Fibroblast of the conjunctiva (primary cell): ENCODE measurements at regions not wholly inside any gene's neighbourhood (a gene's known extent, or its start where the extent isn't known, plus 50 kb on each side); places are given as distances from the start of the nearest gene placed in this dataset.
"Not testable (repeated sequence)": the region's sequence is repeated elsewhere in the genome, so short reads cannot be mapped to it uniquely, and the experiment has no call there.

Source experiments
- DNase-seq: peaks from one replicate; pipeline ENCODE4 v3.0.0-alpha.2; 2010; ENCODE audit warnings: low read depth

DNA sequence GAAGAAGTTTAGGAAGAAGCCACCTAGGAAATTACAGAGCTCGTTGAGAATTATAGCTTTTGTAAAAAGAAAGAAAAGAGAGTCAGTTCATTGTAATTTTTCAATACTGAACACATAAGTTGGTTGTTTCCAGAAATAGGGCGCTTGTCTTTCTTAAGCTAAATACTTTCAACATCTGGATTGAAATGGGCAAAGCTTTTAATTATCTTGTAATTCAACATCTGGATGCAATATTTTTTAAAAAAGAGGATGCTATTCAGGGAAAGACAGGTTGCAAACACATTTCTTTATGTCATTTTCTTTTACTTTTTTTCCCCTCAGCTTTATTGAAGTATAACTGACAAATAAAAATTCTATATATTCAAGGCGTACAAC lies 100.7 kb upstream of the TRPC7 start:
- no peak for DNase-seq

DNA sequence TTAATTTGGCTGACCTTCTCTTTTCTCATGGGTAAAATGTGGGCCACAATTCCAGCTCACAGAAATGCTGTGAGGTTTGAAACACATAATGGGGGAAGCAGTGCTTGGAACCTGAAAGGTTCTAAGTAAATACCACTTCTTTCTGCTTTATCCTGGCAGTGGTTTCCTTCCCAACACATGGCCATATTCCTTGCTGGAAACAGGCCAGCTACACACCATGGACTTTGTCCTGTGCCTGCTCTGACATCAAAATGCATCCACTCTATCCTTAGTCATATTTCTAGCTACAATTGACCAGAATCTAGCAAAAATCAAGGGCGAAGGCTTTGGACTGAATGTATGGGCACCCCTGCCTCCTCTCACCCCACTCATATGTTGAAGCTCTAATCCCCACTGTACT lies 93.1 kb upstream of the TRPC7 start:
- DNase-seq, result no peak

DNA sequence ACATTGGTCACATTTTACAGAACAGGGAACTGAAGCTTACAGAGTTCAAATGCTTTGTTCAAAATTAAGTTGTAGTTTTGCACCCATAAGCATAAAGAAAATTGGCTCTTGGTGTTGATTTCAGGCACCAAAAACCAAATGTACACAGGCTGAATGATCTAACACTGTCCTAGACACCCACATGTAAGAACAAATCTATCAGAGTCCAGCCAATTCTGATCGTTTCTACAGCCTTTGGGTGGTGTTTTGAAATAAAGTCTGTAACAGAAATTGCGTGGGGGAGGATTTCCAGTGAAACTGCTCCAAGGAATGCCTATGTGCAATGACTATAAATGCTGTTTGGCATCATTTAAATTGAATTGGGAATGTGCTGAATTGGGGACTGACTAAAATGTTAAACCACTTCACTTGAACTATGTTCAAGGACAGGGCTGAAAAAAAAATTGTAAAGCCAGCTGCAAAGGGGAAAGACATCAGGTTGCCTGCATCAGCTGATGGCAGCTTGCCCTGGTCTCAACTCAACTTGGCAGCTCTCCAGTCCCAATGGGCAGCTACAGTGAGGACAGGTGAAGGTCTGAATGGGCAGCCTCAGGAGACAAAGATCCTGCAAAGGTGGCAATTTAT lies 92.2 kb upstream of the TRPC7 start:
- no peak for DNase-seq

DNA sequence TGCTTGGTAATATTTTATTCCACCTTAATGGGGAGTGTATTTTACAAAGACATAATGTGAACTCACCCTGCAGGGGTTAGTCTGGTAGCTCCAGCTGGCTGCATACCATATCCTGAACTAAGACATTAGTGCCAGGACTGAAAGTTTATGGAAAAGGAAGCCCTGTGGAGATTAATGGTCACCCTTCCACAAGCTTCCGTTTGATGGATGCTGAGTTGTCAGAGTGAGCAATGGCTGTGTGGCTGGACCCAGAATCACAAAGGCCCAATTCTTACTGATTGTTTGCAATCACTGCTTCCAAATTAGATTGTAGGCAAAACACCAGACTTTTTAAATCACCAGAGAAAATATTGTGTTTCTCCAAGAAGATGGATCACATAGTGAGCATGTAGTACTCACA lies 90.1 kb upstream of the TRPC7 start:
- no peak for DNase-seq

DNA sequence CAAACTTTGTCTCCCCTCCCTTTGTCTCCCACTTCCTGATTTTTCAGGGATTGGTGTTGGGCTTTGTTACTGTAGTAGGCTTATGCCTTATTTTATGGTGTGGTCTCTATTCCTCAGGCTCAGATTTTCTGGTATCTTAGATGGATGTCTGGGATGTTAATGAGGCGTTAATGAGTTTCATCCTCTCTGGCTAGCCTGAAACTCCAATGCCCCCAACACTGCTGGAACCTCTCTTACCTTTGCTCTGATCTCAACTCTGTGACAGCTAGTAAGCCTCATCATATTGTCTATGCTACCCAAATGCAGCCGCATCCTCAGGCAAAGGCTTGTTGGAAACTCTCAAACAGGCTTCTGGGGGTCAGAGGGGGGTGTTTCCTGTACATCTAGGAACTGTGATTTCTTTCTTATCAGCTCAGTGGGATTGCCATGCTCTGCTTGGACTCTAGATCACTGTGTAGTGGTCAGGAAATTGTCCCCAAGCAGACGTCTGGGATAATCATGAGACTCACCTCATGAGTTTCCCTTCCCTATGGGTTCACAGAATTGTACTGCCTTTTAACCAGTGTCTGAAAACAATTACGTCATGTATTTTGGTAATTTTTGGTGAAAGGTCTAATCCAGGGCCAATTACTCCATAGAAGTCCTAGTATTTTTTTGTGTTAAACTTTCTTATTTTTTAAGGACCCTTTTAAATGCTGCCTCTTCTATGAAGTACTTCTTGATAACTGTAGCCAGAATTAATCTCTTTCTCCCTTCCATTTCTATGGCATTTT lies 88.8 kb upstream of the TRPC7 start:
- no peak for DNase-seq

DNA sequence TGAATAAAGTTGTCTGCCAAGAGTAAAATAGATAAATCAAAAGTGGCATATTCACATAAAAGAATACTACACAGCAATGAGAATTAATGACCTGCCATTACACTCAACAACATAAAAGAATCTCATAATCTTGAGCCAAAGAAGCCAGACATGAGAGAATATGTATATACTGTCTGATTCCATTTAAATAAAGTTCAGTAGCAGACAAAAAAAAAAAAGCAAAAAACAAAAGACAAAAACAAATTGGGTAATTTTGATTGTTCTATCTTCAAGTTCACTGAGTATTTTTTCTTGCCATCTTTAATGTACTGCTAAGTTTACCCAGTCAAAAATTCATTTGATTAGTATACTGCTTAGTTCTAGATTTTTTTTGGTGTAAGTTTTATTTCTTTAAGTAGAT lies 87.9 kb upstream of the TRPC7 start:
- no peak for DNase-seq

DNA sequence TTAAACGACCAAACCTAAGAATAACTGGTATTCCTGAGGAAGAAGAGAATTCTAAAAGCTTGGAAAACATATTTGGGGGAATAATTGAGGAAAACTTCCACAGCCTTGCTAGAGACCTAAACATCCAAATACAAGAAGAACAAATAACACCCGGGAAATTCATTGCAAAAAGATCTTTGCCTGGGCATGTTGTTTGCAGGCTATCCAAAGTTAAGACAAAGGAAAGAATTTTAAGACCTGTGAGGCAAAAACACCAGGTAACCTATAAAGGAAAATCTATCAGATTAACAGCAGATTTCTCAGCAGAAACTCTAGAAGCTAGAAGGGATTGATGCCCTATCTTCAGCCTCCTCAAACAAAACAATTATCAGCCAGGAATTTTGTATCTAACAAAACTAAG lies 82.2 kb upstream of the TRPC7 start:
- not testable (repeated sequence) for DNase-seq

DNA sequence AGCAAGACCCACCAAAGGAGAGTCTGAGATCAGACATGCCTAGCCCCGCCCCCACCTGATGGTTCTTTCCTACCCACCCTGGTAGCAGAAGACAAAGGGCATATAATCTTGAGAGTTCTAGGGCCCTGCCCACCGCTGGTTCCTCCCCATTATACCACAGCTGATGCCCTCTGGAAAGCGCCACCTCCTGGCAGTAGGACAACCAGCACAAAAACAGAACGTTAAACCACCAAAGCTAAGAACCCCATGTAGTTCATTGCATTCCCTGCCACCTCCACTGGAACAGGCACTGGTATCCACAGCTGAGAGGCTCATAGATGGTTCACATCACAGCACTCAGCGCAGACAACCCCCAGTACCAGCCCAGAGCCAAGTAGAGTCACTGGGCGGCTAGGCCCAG lies 81.2 kb upstream of the TRPC7 start:
- no peak for DNase-seq

DNA sequence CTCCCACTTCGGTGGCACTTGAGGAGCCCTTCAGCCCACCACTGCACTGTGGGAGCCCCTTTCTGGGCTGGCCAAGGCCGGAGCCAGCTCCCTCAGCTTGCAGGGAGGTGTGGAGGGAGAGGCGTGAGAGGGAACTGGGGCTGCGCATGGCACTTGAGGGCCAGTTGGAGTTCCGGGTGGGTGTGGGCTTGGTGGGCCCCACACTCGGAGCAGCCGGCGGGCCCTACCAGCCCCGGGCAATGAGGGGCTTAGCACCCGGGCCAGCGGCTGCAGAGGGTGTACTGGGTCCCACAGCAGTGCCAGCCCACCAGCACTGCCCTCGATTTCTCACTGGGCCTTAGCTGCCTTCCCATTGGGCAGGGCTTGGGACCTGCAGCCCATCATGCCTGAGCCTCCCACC lies 78.8 kb upstream of the TRPC7 start:
- DNase-seq, result not testable (repeated sequence)

DNA sequence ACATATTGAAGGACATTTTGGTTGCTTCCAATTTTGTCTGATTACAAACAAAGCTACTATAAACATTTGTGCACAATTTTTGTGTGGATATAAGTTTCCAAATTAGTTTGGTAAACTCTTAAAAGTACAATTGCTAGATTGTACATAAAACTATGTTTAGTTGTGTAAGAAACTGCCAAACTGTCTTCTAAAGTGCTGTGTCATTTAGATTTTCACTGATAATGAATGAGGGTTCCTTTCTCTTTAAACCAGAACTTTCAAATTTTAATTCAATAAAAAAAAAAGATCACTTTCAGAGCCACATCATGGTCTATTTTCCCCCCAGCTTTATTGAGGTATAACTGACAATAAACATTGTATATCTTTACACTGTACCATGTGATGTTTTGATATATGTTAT lies 74.0 kb upstream of the TRPC7 start:
- no peak for DNase-seq

DNA sequence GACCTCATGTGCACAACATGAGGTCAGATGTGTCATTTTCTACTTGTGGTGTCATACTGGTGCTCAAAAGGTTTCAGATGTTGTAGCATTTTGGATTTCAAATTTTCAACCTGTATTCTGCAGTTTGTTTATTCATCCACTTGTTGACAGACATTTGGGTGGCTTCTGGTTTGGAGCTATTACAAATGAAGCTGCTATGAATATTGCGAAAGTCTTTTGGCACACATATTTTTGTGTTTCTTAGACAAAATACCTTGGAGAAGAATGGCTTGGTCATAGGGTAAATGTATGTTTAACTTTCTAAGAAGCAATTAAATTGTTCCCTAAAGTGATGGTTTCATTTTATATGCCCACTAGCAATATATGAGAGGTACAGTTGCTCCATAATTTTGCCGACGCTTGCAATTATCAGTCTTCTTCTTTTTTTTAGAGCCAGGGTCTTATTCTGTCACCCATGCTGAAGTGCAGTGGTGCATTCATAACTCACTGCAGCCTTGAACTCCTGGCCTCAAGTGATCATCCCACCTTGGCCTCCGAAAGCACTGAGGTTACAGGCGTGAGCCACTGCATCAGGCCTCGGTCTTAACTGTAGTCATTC lies 70.7 kb upstream of the TRPC7 start:
- no peak for DNase-seq

DNA sequence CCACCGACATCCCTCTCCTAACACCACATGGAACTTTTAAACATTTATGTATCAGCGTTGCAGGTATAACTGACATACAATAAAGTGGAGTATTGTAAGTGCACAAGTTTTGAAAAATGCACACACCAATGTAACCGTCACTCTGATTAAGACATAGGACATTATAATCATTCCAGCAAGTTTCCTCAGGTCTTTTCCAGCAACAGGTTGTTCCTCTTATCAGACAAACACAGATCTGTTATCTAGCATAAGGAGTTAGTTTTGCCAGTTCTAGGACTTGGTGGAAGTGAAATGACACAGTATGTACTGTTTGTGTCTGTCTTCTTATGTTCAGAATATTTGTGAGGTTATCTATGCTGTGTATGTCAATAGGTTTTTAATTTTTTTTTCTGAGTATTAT lies 69.5 kb upstream of the TRPC7 start:
- DNase-seq, result no peak

DNA sequence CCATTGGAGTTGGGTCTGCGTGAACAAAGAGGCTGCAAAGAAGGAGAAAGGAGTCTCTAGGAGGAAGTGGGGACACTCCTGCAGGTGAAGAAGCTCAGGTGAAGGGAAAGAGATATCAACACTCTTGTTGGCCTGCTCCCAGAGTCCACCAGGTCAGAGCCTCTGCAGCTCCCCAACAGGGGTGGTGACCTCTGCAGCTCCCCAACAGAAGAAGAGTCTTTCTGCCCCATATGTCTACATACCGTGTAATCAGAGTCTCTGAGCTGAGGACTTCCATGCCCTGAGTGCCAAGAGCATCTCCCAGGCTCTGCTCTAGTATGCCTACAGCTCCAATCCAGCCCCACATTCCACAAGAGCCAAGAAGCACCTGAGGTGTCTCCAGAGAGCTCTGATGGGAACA lies 67.4 kb upstream of the TRPC7 start:
- DNase-seq, result no peak

DNA sequence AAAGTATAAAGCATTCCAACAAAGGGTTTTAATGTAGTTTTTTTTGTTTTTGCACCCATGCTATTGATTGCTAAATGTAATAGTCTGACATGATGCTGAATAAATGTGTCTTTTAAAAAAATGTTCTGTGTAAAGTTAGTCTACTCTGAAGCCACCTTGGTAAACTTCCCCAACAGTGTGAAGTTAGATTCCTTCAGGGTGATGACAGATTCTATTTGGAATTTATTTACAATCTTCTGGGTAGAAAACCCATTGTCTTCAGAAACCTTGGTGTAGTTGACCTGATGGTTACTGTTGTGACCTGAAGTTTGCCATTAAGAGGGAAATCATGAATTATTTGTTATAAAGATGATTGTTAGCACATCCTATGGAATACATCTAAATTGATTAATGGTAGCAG lies 64.7 kb upstream of the TRPC7 start:
- no peak for DNase-seq

DNA sequence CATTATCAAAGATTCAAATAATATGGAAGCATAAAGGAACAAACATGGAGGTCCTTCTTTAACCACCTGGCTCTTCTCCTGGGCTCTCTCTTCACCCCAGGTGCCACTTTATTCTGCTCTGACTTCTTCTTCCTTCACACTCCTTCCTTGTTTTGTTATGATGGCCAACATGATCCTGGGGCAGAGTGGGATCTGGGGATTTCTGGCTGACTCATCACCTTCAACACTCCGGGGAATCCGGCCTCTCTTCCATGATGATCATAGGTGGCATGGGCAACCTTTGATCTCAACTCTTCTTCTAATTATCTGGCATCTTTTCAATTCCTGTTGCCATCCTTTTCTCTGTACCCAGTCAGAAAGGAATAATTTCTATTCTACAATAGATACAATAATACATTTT lies 62.1 kb upstream of the TRPC7 start:
- no peak for DNase-seq

DNA sequence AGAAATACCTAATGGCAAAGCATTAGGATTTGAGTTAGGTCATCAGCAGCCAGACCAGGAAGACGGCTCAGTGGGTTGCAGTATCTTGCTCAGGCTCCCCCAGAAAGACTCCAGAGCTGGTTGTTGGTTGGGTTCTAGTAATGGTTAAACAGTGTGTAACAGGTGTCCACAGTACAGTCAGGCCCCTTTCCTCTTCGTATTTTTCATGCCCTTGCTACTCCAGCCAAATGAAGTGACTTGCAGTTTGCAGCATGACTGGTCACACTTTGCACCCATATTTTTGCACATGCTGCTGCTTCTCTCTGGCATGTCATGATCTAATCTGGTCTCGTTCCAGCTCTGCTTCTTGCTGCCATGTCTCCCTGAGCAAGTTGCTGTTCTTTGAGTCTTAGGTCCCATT lies 60.6 kb upstream of the TRPC7 start:
- DNase-seq, result no peak

DNA sequence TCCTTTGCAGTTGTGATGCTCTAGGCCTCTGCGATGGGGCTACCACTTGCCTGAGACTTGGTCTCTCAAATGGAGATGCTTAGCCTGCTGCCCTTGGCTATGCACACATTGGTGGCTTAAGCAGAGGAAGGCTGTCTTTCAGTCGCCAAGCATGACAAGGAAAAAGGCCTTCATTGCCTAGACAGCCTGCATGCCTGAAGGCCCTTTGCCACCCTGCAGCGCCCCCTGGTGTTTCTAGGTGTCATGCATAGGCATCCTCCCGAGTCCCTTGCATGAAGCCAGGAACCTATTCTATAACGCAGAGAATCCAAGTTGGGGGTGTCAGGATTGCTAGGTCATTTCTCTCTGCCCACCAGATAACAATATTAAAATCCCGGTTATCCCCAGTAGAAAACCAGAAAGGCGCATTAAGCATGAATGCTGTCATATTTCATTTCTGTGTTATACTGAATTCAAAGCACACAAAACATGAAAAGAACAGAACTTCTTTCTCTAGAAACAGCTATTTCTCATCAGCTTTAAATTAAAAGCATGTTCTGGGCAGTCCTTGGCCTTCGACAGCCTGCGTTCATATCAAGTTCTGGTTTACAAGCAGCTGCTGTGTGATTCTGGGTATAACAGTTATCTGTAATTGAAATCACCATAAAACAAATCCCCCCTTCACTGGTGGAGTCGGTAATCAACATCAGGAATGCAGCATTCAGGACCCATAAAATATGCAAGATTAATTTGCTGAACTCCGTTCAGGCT lies 59.7 kb upstream of the TRPC7 start:
- peak; percentile 21 for DNase-seq

DNA sequence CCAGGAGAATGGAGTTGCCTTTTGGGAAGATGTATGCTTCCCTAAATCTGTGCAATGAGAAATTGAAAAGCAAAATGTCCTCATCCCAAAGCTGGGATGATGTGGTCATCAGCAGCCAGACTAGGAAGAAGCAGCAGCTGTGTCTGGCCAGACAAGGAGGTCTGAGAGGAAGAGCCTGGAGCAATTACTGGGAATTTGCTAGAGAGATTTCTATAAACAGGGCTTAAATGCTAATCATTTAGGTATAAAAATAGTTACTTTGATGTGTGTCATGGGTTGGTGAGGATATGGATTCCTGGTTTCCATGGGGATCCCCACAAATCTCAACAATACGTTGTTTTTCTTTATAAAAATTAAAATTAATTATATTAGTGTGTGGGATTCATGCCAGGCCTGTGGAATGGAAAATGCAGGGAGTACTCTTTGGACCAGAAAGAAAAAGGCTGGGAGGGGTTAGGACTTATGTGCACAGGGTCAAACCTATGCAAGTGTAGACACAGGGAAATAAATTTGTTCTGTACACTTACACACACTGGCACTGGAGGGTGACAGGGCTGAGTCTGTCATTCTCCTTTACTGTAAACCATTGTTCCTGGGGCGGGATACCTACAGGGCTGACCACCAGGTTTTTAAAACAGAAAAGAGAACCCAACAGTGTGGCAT lies 58.7 kb upstream of the TRPC7 start:
- DNase-seq, result no peak

DNA sequence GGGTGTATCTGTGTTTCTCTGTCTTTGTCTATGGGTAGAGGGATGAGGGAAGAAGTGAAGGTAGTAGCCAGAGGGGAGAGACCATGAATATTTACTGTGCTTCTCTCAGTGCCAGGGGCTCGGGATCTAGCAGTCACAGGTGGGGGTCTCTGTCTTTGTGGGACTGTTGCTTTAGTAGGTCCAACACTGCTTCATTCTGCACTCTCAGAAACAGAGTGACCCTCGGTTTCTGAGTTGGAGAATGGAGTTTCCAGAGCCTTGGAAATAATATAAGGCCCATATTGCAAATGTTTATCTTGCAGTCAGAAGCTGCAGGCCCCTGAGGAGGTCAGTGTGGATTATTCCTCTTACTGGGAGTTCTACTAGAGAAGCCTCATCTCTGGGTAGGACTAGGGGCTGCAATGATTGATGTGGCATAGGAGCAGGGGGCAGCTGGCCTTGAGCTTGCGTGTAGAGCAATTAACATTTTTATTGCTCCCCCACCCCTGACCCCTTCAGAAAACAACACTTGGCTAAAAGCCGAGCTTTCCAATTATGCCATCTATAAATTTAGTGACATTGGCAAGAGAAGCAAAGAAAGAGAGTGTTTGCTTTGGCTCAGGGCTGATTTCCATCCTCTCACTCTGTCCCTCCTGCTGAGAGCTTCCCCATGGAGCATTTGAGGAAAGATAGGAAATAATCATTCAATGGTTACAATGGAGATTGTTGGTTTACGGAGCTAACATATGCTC lies 55.0 kb upstream of the TRPC7 start:
- no peak for DNase-seq

DNA sequence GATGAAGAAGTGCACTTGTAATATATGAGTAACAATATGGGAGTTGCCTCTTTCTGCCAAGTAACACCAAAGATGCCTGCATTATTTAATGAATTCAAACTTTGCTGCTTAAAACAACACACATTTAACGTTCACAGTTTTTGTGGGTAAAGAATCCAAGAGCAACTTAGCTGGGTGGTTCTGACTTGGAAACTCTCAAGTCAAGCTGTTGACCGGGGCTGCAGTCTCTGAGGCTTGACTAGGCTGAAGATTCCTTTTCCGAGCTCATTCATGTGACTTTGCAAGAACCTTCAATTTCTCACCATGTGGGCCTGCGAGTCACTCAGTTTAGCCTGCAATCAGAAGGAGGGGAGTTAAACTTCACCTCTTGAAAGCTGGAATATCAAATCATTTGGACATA lies 53.0 kb upstream of the TRPC7 start:
- DNase-seq, result no peak
